Lower lobe of right lung (tissue), 2 donors: ENCODE measurements at regions not wholly inside any gene's neighbourhood (a gene's known extent, or its start where the extent isn't known, plus 50 kb on each side); places are given as distances from the start of the nearest gene placed in this dataset.

Experiments used
- ATAC-seq, 2 donors: fragments of 200-7000 bp; cut with Tn5 transposase; one replicate each; pipeline ENCODE4 v1.9.1; 2020 to 2022; ENCODE audit warnings: mild to moderate bottlenecking in 2 of 2, moderate library complexity in 2 of 2
- DNase-seq: peaks from one replicate; pipeline ENCODE4 v3.0.0-alpha.2; 2020
- H3K27ac ChIP-seq: fragments of 200-600 bp; one replicate; pipeline ENCODE4 v1.8.0; 2022
- H3K27me3 ChIP-seq: fragments of 200-600 bp; one replicate; pipeline ENCODE4 v1.8.0; 2022; ENCODE audit warnings: low read depth
- H3K36me3 ChIP-seq: fragments of 200-600 bp; one replicate; pipeline ENCODE4 v1.8.0; 2022; ENCODE audit warnings: mild to moderate bottlenecking
- H3K4me1 ChIP-seq: fragments of 200-600 bp; one replicate; pipeline ENCODE4 v1.8.0; 2022
- H3K4me3 ChIP-seq: fragments of 200-600 bp; one replicate; pipeline ENCODE4 v1.8.0; 2022; ENCODE audit warnings: mild to moderate bottlenecking
- H3K9me3 ChIP-seq: fragments of 200-600 bp; one replicate; pipeline ENCODE4 v1.8.0; 2022
- intact Hi-C: fragments of 100-400 bp; cut with DNase I; formaldehyde crosslinking; loops from one replicate; pipeline ENCODE4 v1.11.0; 2022
- TF ChIP-seq, protein P1 (sequence below): fragments of 200-600 bp; IDR thresholded peaks from one replicate; pipeline ENCODE4 v1.8.0; 2022; ENCODE audit warnings: antibody characterized with exemption, mild to moderate bottlenecking
- donor health status: DM: no; HTN: yes; CAD: no; lungs with severe emphysema.

DNA sequence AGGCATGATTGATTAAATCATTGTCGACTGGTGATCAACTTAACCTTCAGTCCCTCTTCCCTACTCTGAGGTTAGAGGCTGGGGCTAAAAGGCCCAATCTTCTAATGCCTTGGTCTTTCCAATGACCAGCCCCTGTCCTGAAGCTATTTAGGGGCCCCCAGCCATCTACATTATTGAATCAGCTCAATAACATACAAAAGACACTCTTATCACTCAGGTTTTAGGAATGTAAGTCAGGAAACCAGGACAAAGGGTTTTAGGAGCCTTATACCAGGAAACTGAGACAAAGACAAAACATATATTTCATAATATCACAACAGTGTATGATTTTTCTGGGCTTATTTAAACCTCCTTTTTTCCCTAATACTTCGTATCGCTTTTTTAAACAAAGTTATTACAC lies 198.6 kb downstream of the RNF152 start:
- no peak for DNase-seq
- Histone ChIP-seq H3K27me3 (no peaks in the 10 kb centered on the region), H3K36me3 (no peaks in the 10 kb centered on the region), H3K4me3 (no peak overlapping the region), H3K9me3 (no peaks in the 10 kb centered on the region), H3K4me1 (no peaks in the 10 kb centered on the region), H3K27ac (no peak overlapping the region)
- intact Hi-C loops = no loop called here
- ATAC-seq = no peak
- TF ChIP-seq, protein P1, sequence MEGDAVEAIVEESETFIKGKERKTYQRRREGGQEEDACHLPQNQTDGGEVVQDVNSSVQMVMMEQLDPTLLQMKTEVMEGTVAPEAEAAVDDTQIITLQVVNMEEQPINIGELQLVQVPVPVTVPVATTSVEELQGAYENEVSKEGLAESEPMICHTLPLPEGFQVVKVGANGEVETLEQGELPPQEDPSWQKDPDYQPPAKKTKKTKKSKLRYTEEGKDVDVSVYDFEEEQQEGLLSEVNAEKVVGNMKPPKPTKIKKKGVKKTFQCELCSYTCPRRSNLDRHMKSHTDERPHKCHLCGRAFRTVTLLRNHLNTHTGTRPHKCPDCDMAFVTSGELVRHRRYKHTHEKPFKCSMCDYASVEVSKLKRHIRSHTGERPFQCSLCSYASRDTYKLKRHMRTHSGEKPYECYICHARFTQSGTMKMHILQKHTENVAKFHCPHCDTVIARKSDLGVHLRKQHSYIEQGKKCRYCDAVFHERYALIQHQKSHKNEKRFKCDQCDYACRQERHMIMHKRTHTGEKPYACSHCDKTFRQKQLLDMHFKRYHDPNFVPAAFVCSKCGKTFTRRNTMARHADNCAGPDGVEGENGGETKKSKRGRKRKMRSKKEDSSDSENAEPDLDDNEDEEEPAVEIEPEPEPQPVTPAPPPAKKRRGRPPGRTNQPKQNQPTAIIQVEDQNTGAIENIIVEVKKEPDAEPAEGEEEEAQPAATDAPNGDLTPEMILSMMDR = no peak

DNA sequence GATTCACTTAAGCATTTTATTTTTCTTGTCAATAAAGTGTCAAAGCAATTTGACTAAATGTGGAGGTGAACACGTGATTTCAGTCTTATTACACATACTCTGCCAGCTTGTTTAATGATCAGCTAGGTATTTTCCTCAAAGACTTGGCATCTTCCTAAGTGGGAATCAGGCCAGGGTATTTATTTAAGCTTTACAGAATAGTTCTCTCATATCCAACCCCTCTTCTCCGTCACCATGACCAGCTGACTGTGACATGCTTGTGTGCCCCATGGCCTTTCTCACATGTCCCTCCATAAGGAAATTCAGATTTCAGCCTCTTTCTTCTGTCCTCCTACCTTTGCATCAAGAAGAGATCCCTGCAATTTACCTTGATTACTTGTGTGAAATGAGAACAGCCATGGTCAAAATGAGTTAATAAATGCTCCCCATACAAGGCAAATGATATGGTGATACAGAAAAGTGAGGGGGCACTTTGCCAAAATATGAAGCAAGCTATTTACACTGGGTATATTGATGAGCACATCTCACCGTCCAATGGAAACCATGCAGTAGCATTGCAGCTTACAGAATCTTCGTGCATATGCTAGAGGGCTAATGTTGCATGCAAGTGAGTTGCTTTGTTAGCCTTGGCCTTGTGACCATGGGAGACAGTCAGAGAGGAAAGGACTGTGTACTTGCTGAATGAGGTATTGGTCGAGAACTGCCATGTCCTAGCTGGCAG lies 202.2 kb downstream of the RNF152 start:
- Histone ChIP-seq H3K27me3 (no peaks in the 10 kb centered on the region), H3K4me1 (no peaks in the 10 kb centered on the region), H3K4me3 (no peak overlapping the region), H3K9me3 (no peaks in the 10 kb centered on the region), H3K36me3 (no peaks in the 10 kb centered on the region), H3K27ac (no peak overlapping the region)
- intact Hi-C loops = no loop called here
- DNase-seq (no peak), ATAC-seq (no peak)
- TF ChIP-seq, protein P1 = no peak

GRCh38 chr18:61687317-61687716 lies 205.5 kb downstream of the RNF152 start:
- H3K36me3 ChIP-seq = no peaks in the 10 kb centered on the region
- no peaks in the 10 kb centered on the region for H3K27me3 ChIP-seq
- no peaks in the 10 kb centered on the region for H3K4me1 ChIP-seq
- ATAC-seq (no peak), DNase-seq (no peak)
- no peaks in the 10 kb centered on the region for H3K9me3 ChIP-seq
- intact Hi-C loops = no loop called here
- no peak overlapping the region for H3K27ac ChIP-seq
- TF ChIP-seq, protein P1 = no peak
- H3K4me3 ChIP-seq = no peak overlapping the region

DNA sequence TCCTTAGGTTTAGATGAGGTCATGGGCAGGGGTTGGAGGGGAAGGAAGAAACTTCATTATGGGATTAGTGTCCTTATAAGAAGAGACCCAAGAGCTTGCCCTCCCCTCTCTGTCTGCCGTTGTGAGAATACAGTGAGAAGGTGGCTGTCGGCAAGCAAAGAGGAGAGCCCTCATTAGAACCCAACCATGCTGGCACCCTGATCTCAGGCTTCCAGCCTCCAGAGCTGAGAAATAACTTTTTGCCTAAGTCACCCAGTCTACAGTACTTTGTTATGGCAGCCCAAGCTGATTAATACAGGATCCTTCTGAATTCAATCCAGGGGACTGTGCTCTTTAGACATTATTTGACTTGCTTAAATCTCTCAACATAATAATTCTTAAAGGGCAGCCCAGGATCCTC lies 209.0 kb downstream of the RNF152 start:
- Histone ChIP-seq H3K27ac (no peak overlapping the region), H3K4me1 (no peaks in the 10 kb centered on the region), H3K27me3 (no peaks in the 10 kb centered on the region), H3K9me3 (peaks cover 17% of the 10 kb centered on the region), H3K4me3 (no peak overlapping the region), H3K36me3 (no peaks in the 10 kb centered on the region)
- no peak for ATAC-seq
- intact Hi-C loops = no loop called here
- TF ChIP-seq, protein P1 = no peak
- DNase-seq = no peak

DNA sequence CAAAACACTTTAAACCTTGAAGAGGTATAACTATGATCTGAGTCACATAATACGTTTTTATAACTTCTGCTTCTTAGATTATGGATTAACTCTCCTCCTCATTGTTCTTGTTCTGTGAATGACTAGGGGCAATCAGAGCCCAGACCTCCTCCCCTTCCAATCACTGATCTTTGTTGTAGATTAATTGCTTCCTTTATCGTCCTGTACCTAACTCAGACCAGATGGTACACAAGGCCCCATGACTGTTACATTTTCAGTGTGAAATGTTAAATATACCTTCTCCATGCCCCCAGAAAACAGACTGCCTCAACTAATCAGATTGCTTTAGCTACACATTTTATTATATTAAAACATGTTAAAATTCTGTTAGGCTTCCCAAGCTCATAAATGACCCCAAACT lies 211.7 kb downstream of the RNF152 start:
- Histone ChIP-seq H3K9me3 (peaks cover 18% of the 10 kb centered on the region), H3K36me3 (no peaks in the 10 kb centered on the region), H3K4me3 (no peak overlapping the region), H3K4me1 (no peaks in the 10 kb centered on the region), H3K27ac (no peak overlapping the region), H3K27me3 (no peaks in the 10 kb centered on the region)
- TF ChIP-seq, protein P1 = no peak
- DNase-seq (no peak), ATAC-seq (no peak)
- intact Hi-C loops = no loop called here
